ENCODE measurements at regions not wholly inside any gene's neighbourhood (a gene's known extent, or its start where the extent isn't known, plus 50 kb on each side); places are given as distances from the start of the nearest gene placed in this dataset.

DNA sequence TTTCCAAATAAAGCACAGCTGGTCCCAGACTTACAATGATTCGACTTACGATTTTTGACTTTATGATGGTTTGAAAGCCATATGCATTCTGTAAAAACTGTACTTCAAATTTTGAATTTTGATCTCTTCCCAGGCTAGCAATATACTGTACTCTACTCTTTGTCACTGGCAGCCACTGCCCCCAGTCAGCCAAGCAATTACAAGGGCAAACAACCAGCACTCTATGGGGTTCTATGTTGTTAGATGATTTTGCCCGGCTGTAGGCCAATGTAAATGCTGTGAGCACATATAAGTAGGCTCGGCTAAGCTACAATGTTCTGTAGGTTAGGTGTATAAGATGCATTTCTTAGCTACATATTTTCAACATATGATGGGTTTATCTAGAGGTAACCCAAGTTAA lies 217.3 kb downstream of the RAB38 start:
- H3K4me3 ChIP-seq (ENCODE audit: extremely low read depth in 1 of 4, insufficient read depth in 2 of 4, low read depth in 3 of 4, low read length in 4 of 4): no peak overlapping the region
- no peaks in the 10 kb centered on the region for H3K9me3 ChIP-seq (ENCODE audit: insufficient read depth in 2 of 2, low read depth in 1 of 2, low read length in 1 of 2)
- H2BK15ac ChIP-seq (ENCODE audit: low read length): no peak overlapping the region
- no peak overlapping the region for H3K4me2 ChIP-seq (ENCODE audit: insufficient read depth in 1 of 2, low read depth in 2 of 2, low read length in 2 of 2)
- no peak for TF ChIP-seq JUN (IDR thresholded peaks at IDR 0.05; ENCODE audit: low read depth, low read length)
- no peak for TF ChIP-seq SAP30 (IDR thresholded peaks at IDR 0.05; ENCODE audit: insufficient read depth, insufficient replicate concordance, low read length)
- TF ChIP-seq HDAC2 (IDR thresholded peaks at IDR 0.05; ENCODE audit: borderline replicate concordance in 1 of 2, low read depth in 2 of 2, low read length in 2 of 2): no peak
- no peak for TF ChIP-seq KDM4A (IDR thresholded peaks at IDR 0.05; ENCODE audit: low read depth, low read length, severe bottlenecking)
- no peak for TF ChIP-seq RAD21 (IDR thresholded peaks at IDR 0.05 in 1 of 2, conservative IDR thresholded peaks at IDR 0.05 in 1 of 2; ENCODE audit: low read depth in 2 of 2, low read length in 2 of 2)
- TF ChIP-seq CTBP2 (IDR thresholded peaks at IDR 0.05; ENCODE audit: borderline replicate concordance, insufficient read depth, insufficient read length, low read length): no peak
- H3K9ac ChIP-seq (replicated peaks in 1 of 4; ENCODE audit: extremely low read depth in 1 of 4, low read depth in 3 of 4, low read length in 3 of 4): no peak overlapping the region
- WGBS, 2 experiments (ENCODE audit: extremely low coverage in 1 of 2, insufficient coverage in 1 of 2, insufficient read length in 1 of 2, insufficient replicate concordance in 2 of 2, low coverage in 1 of 2, low lambda C conversion rate in 2 of 2, missing lambda C conversion rate in 1 of 2): 92% methylated on average over 4 of the region's 4 CpGs; no CpG with 5 or more reads in 1 of the 2 experiments
- H3K14ac ChIP-seq (ENCODE audit: insufficient read length): no peak overlapping the region
- no peak overlapping the region for H4K8ac ChIP-seq (ENCODE audit: extremely low read depth, insufficient read depth, low read length)
- H3K56ac ChIP-seq (replicated peaks; ENCODE audit: insufficient read length, low read depth, low read length): no peak overlapping the region
- no peak overlapping the region for H2BK5ac ChIP-seq (ENCODE audit: low read depth, low read length)
- no peak overlapping the region for H3K18ac ChIP-seq (ENCODE audit: extremely low read depth, low read length)
- H4K5ac ChIP-seq (ENCODE audit: insufficient read length, low read depth, low read length): no peak overlapping the region
- no peak for FAIRE-seq
- DNase-seq (ENCODE audit: low read depth in 1 of 2, low spot score in 2 of 2): no peak
- H3K79me1 ChIP-seq (ENCODE audit: low read depth, low read length): no peaks in the 10 kb centered on the region
- no peak overlapping the region for H2BK20ac ChIP-seq (ENCODE audit: low read length)
- no peak overlapping the region for H2BK120ac ChIP-seq (replicated peaks; ENCODE audit: low read depth, low read length)
- ChIA-PET POLR2A (ENCODE audit: partially characterized antibody) (no interaction called here), CTCF (ENCODE audit: partially characterized antibody) (interaction anchor here (1.0 kb wide), 1 partner anchor 58 kb away, joined by 3 read pairs; no protein-coding TSS in a partner anchor)
- no peaks in the 10 kb centered on the region for H3K23me2 ChIP-seq (ENCODE audit: low read depth, low read length)
- no peak overlapping the region for H3K23ac ChIP-seq (ENCODE audit: insufficient read length)
- H2AFZ ChIP-seq (ENCODE audit: low read length): no peak overlapping the region
- H3K27ac ChIP-seq (ENCODE audit: low read depth, low read length): no peak overlapping the region
- no peaks in the 10 kb centered on the region for H3K79me2 ChIP-seq (ENCODE audit: control insufficient read depth in 1 of 2, insufficient read depth in 2 of 2, low read length in 2 of 2)
- H3K4ac ChIP-seq (replicated peaks; ENCODE audit: insufficient read length, low read depth, low read length): no peak overlapping the region
- no peak overlapping the region for H4K91ac ChIP-seq (replicated peaks; ENCODE audit: insufficient read length, low read length)
- no peaks in the 10 kb centered on the region for H3K4me1 ChIP-seq (replicated peaks in 1 of 4; ENCODE audit: control insufficient read depth in 3 of 4, insufficient read depth in 4 of 4, low read length in 3 of 4)
- H2BK12ac ChIP-seq (ENCODE audit: low read depth, low read length): no peak overlapping the region
- H2AK5ac ChIP-seq (ENCODE audit: low read depth, low read length): no peak overlapping the region
- no peaks in the 10 kb centered on the region for H3K27me3 ChIP-seq (replicated peaks in 1 of 4; ENCODE audit: control insufficient read depth in 3 of 4, extremely low read depth in 1 of 4, insufficient read depth in 3 of 4, low read length in 3 of 4)
- no peaks in the 10 kb centered on the region for H3K36me3 ChIP-seq (ENCODE audit: control insufficient read depth in 2 of 4, insufficient read depth in 4 of 4, low read length in 3 of 4)
- H4K20me1 ChIP-seq (replicated peaks in 1 of 2; ENCODE audit: control insufficient read depth in 1 of 2, insufficient read depth in 2 of 2, low read length in 2 of 2): no peaks in the 10 kb centered on the region
